HG02870 (cell line): ENCODE measurements at regions not wholly inside any gene's neighbourhood (a gene's known extent, or its start where the extent isn't known, plus 50 kb on each side); places are given as distances from the start of the nearest gene placed in this dataset.
"Not testable (repeated sequence)": the region's sequence is repeated elsewhere in the genome, so short reads cannot be mapped to it uniquely, and the experiment has no call there.

Source experiments
- ATAC-seq: cut with Tn5 transposase; IDR thresholded peaks from one replicate; pipeline ENCODE4 v1.9.1; 2021; ENCODE audit warnings: mild to moderate bottlenecking, moderate library complexity; ENCODE audit not compliant: unreplicated experiment

GRCh38 chr6:169101981-169102380, 151.7 kb downstream of the THBS2 start:
- ATAC-seq = no peak

GRCh38 chr6:169101036-169101805, 152.4 kb downstream of the THBS2 start:
- no peak for ATAC-seq

- no peak for ATAC-seq
Measured at GRCh38 chr6:169099411-169100202, 154.0 kb downstream of the THBS2 start.

GRCh38 chr6:169098651-169099050, 155.0 kb downstream of the THBS2 start:
- ATAC-seq = not testable (repeated sequence)

DNA sequence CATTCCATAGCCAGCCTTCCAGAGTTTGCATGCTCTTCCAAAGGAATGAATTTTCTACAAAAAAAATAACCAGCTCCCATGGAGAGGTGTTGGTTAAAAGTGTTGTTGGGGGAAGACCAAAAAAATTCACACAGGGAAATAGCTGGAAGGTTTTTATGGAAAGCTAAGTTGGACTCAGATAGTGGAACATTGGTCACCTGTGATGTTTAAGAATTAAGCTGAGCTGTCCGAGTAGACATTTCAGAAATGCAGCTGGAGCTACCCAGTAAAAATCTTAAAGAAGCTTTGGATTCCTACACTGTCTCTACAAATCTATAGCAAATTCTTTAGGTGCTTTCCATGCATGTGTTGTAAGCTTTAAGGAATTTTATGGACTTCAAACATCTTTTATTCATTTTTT, 155.5 kb downstream of the THBS2 start:
- no peak for ATAC-seq

GRCh38 chr6:169097381-169097959, 156.2 kb downstream of the THBS2 start:
- ATAC-seq = no peak

DNA sequence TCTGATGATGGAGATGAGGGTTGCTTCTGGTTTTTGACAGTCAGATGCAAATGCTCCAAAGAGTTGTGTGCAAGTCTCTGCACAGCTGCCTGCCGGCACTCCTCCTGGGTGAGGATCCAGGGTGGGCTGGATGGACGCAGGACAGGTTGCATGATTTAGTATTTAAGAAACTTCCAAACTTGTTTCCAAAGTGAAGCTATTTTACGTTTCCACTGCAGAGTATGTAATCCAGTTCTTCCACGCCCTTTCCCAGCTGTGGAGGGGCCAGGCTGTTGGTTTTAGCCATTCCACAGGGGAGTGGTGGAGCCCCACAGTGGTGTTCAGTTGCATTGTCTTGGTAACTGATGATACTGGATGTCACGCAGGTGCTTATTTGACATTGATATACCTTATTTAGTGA, 157.3 kb downstream of the THBS2 start:
- ATAC-seq = no peak

DNA sequence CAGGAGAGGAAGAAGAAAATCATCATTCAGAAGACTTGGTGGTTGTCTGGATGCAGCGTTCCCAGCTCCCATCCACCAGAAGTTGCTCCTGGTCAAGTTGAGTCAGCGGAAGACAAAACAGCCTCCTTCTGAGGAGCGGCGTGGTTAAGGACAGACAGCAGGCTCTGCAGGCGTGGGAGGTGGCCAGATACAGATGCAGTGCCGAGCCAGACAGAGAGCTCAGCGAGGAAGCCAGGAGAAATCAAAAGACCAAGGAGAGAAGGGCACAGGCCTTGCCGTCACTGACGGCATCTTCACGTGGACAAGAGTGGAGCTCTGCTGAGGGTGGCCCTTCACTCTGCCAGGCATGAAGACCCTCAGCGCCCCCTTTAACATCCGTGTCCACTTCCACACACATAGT, 158.5 kb downstream of the THBS2 start:
- no peak for ATAC-seq

- no peak for ATAC-seq
Measured at GRCh38 chr6:169094552-169094950, 159.1 kb downstream of the THBS2 start.

DNA sequence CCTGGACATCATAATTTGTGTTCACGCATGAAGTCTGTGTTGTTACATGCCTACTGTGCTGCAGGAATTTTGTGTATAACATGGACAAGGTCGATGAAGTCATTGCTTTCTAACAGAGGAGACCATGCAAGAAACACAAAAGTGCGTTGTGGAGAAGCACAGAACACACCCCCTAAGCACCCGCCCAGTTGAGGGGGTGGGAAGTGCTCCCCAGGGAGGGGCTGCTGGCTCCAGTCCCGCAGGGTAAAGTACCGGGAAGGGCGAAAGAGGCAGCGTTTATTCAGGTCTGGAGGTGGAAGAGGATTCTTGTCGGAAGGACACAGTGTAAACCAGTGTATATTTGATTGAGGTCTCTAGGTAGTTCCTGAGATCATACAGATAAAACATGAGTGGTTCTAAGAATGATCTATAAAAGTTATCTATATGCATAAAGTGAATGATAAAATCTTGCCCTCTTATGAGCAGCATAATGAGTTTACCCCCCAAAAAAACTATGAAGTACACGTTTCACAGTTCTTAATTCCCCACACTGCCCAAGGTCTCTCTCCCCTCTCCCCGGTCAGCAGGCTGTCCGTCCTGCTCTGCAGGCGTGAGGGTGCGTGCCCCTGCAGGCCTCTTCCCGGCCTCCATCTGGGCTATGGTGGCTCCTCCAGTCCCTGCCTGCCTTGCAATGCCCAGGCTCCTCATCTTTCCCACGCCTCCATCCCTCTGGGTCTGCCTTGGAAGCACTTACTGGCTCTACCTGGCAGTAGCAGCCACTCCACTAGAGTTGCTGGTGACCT, 159.7 kb downstream of the THBS2 start:
- ATAC-seq = no peak

- no peak for ATAC-seq
Measured at GRCh38 chr6:169093066-169093723, 160.5 kb downstream of the THBS2 start.

DNA sequence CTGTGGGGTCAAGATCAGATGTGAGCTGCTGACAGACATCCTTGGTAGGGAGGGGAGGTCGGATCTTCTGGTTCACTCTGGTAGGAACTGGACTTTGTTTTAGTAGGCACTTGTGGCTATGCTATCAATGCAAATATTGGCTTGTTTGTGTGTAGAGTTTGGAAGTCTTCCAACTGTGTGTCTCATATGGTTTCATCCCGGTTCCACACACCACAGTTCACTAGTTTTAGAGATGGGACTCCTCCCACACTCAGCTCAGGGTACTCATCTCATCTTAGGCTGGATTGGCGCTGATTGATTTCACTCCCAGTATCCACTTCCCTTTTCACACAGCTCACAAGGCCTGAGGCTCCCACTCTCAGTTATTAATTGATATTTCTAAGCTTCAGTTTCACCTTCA, 161.3 kb downstream of the THBS2 start:
- peak; percentile 84 for ATAC-seq

- not testable (repeated sequence) for ATAC-seq
Measured at GRCh38 chr6:169090514-169091127, 163.0 kb downstream of the THBS2 start.

DNA sequence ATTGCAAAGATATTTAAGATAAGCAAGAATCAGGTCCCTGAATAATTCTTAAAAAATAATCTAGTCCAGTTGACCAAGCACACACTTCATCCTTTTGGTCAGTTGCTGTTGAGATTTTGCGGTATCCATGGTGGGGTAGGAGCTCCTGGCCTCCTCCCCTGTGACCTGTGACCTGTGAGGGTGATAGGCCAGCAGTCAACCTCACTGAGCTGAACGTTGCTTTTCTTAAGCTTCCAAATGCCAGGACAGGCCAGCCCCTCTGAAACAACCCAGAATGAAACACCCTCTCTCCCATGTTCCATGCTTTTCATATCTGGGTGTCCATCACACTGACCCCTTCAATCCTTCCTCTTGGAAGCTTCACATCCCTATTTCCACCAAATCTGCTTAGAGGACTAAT, 164.9 kb downstream of the THBS2 start:
- ATAC-seq = no peak

- no peak for ATAC-seq
Measured at GRCh38 chr6:169087443-169088041, 166.1 kb downstream of the THBS2 start.

- not testable (repeated sequence) for ATAC-seq
Measured at GRCh38 chr6:169086616-169087015, 167.0 kb downstream of the THBS2 start.

- no peak for ATAC-seq
Measured at GRCh38 chr6:169086020-169086419, 167.6 kb downstream of the THBS2 start.

- no peak for ATAC-seq
Measured at GRCh38 chr6:169085466-169085865, 168.2 kb downstream of the THBS2 start.

GRCh38 chr6:169084557-169084956, 169.1 kb downstream of the THBS2 start:
- not testable (repeated sequence) for ATAC-seq

- ATAC-seq = no peak
Measured at GRCh38 chr6:169084067-169084466, 169.6 kb downstream of the THBS2 start.
